Esophagus muscularis mucosa (tissue), 2 donors: ENCODE measurements at regions not wholly inside any gene's neighbourhood (a gene's known extent, or its start where the extent isn't known, plus 50 kb on each side); places are given as distances from the start of the nearest gene placed in this dataset.

Experiments used
- POLR2A ChIP-seq: fragments of 450-650 bp; IDR thresholded peaks from one replicate; pipeline ENCODE4 v1.6.1; 2017; ENCODE audit warnings: antibody characterized with exemption, moderate library complexity, mild to moderate bottlenecking, low read depth
- POLR2AphosphoS5 ChIP-seq, 2 donors: sonication (generic); formaldehyde crosslinking; IDR thresholded peaks; one replicate each; pipeline ENCODE4 v1.6.1; 2017; ENCODE audit warnings: antibody characterized with exemption in 2 of 2

DNA sequence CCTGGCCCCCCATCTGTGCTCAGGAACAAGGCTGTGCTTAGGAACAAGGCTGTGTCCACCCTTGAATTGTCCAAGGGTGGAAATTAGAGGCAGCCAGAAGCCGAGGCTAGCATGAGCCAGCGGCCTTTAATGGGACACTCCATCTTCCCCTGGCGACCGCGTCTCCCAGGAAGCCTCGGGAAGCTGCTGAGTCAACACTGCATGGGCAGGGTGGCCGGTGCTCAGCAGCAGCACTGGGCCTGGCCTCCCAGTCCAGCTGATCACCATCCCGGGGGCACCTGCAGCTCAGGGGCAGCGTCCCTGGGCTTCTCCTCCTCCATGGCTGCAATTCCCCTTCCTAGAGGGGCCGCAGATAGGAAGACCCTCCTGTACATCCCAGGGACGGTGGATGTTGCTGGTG lies 180.8 kb downstream of the ENGASE start:
- no peak for TF ChIP-seq POLR2A
- no peak for TF ChIP-seq POLR2AphosphoS5 (IDR thresholded peaks at IDR 0.05)
